ENCODE measurements at regions not wholly inside any gene's neighbourhood (a gene's known extent, or its start where the extent isn't known, plus 50 kb on each side); places are given as distances from the start of the nearest gene placed in this dataset.

DNA sequence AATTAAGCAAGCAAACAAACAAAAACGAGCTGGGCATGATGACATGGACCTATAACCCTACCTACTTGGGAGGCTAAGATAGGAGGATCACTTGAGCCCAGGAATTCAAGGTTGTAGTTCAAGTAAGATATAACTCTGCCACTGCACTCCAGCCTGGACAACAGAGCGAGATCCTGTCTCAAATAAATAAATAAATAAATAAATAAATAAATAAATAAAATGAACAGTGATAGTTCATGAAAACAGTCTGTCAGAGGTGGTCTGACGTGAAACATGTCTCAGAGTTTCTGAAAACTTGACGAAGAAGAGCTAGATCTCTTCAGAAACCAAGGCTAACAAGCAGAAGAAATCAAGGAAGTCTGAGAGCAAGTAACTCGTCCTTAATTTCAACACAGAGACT, 188.8 kb upstream of the GPC6 start:
- Histone ChIP-seq H3K27me3 (ENCODE audit: insufficient read depth, low read depth, low read length) (no peaks in the 10 kb centered on the region), H4K20me1 (ENCODE audit: insufficient read depth) (no peaks in the 10 kb centered on the region), H2AFZ (ENCODE audit: low read depth, low read length) (no peak overlapping the region), H3K9ac (ENCODE audit: low read length) (no peak overlapping the region), H3K36me3 (ENCODE audit: insufficient read depth, low read length) (no peaks in the 10 kb centered on the region), H3K27ac (ENCODE audit: low read length) (no peak overlapping the region), H3K79me2 (replicated peaks; ENCODE audit: insufficient read depth, low read length) (no peaks in the 10 kb centered on the region), H3K9me2 (ENCODE audit: insufficient read depth, low read length) (no peaks in the 10 kb centered on the region), H3K4me3 (ENCODE audit: low read length) (no peak overlapping the region), H3K4me2 (ENCODE audit: low read length) (no peak overlapping the region), H3K9me3 (ENCODE audit: low read length) (no peaks in the 10 kb centered on the region), H3F3A (ENCODE audit: insufficient read depth, low read length, poor library complexity, severe bottlenecking) (no peaks in the 10 kb centered on the region)
- TF ChIP-seq MXI1 (conservative IDR thresholded peaks at IDR 0.05; ENCODE audit: poor library complexity, severe bottlenecking) (no peak), TAF1 (IDR thresholded peaks at IDR 0.05; ENCODE audit: low read depth) (no peak), RAD21 (conservative IDR thresholded peaks at IDR 0.05) (no peak), POLR2AphosphoS5 (IDR thresholded peaks at IDR 0.05) (no peak), EZH2 (IDR thresholded peaks at IDR 0.05; ENCODE audit: borderline replicate concordance, insufficient read depth, low read length, poor library complexity, severe bottlenecking) (no peak), SMC3 (conservative IDR thresholded peaks at IDR 0.05; ENCODE audit: poor library complexity) (no peak), EP300 (conservative IDR thresholded peaks at IDR 0.05; ENCODE audit: poor library complexity, severe bottlenecking) (no peak)
- TF ChIP-seq, protein P1, sequence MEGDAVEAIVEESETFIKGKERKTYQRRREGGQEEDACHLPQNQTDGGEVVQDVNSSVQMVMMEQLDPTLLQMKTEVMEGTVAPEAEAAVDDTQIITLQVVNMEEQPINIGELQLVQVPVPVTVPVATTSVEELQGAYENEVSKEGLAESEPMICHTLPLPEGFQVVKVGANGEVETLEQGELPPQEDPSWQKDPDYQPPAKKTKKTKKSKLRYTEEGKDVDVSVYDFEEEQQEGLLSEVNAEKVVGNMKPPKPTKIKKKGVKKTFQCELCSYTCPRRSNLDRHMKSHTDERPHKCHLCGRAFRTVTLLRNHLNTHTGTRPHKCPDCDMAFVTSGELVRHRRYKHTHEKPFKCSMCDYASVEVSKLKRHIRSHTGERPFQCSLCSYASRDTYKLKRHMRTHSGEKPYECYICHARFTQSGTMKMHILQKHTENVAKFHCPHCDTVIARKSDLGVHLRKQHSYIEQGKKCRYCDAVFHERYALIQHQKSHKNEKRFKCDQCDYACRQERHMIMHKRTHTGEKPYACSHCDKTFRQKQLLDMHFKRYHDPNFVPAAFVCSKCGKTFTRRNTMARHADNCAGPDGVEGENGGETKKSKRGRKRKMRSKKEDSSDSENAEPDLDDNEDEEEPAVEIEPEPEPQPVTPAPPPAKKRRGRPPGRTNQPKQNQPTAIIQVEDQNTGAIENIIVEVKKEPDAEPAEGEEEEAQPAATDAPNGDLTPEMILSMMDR (IDR thresholded peaks at IDR 0.05; ENCODE audit: poor library complexity, severe bottlenecking) = no peak
- TF ChIP-seq, protein P2, sequence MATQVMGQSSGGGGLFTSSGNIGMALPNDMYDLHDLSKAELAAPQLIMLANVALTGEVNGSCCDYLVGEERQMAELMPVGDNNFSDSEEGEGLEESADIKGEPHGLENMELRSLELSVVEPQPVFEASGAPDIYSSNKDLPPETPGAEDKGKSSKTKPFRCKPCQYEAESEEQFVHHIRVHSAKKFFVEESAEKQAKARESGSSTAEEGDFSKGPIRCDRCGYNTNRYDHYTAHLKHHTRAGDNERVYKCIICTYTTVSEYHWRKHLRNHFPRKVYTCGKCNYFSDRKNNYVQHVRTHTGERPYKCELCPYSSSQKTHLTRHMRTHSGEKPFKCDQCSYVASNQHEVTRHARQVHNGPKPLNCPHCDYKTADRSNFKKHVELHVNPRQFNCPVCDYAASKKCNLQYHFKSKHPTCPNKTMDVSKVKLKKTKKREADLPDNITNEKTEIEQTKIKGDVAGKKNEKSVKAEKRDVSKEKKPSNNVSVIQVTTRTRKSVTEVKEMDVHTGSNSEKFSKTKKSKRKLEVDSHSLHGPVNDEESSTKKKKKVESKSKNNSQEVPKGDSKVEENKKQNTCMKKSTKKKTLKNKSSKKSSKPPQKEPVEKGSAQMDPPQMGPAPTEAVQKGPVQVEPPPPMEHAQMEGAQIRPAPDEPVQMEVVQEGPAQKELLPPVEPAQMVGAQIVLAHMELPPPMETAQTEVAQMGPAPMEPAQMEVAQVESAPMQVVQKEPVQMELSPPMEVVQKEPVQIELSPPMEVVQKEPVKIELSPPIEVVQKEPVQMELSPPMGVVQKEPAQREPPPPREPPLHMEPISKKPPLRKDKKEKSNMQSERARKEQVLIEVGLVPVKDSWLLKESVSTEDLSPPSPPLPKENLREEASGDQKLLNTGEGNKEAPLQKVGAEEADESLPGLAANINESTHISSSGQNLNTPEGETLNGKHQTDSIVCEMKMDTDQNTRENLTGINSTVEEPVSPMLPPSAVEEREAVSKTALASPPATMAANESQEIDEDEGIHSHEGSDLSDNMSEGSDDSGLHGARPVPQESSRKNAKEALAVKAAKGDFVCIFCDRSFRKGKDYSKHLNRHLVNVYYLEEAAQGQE (IDR thresholded peaks at IDR 0.05; ENCODE audit: borderline replicate concordance) = no peak

DNA sequence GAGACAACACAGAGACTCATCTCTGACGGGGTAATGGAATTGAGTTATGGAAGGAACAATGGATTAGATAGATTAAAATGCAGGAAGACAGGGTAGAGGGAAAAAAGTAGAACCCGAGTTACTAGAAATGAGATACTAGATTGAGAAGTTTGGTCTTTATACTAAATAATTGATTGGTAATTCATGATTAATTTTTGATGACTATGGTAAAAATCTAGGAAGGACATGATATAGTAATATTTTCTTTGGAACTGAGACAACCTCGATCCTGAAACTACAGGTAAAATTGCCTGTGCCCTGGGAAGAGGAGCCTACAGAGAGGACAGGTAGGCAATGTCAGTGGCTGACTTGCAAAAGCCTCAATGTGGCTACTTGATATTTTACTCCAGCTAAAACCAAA, 188.4 kb upstream of the GPC6 start:
- Histone ChIP-seq H3K9ac (ENCODE audit: low read length) (no peak overlapping the region), H3F3A (ENCODE audit: insufficient read depth, low read length, poor library complexity, severe bottlenecking) (no peaks in the 10 kb centered on the region), H3K9me3 (ENCODE audit: low read length) (no peaks in the 10 kb centered on the region), H2AFZ (ENCODE audit: low read depth, low read length) (no peak overlapping the region), H3K27ac (ENCODE audit: low read length) (no peak overlapping the region), H4K20me1 (ENCODE audit: insufficient read depth) (no peaks in the 10 kb centered on the region), H3K27me3 (ENCODE audit: insufficient read depth, low read depth, low read length) (no peaks in the 10 kb centered on the region), H3K79me2 (replicated peaks; ENCODE audit: insufficient read depth, low read length) (no peaks in the 10 kb centered on the region), H3K9me2 (ENCODE audit: insufficient read depth, low read length) (no peaks in the 10 kb centered on the region), H3K4me3 (ENCODE audit: low read length) (no peak overlapping the region), H3K4me2 (ENCODE audit: low read length) (no peak overlapping the region), H3K36me3 (ENCODE audit: insufficient read depth, low read length) (no peaks in the 10 kb centered on the region)
- TF ChIP-seq SMC3 (conservative IDR thresholded peaks at IDR 0.05; ENCODE audit: poor library complexity) (no peak), MXI1 (conservative IDR thresholded peaks at IDR 0.05; ENCODE audit: poor library complexity, severe bottlenecking) (no peak), POLR2AphosphoS5 (IDR thresholded peaks at IDR 0.05) (no peak), EZH2 (IDR thresholded peaks at IDR 0.05; ENCODE audit: borderline replicate concordance, insufficient read depth, low read length, poor library complexity, severe bottlenecking) (no peak), RAD21 (conservative IDR thresholded peaks at IDR 0.05) (no peak), EP300 (conservative IDR thresholded peaks at IDR 0.05; ENCODE audit: poor library complexity, severe bottlenecking) (no peak), TAF1 (IDR thresholded peaks at IDR 0.05; ENCODE audit: low read depth) (no peak)
- TF ChIP-seq, protein P2 (IDR thresholded peaks at IDR 0.05; ENCODE audit: borderline replicate concordance) = no peak
- TF ChIP-seq, protein P1 (IDR thresholded peaks at IDR 0.05; ENCODE audit: poor library complexity, severe bottlenecking) = no peak
